H1 (cell line): ENCODE measurements at regions not wholly inside any gene's neighbourhood (a gene's known extent, or its start where the extent isn't known, plus 50 kb on each side); places are given as distances from the start of the nearest gene placed in this dataset.

ENCODE experiments used
- CTCF ChIA-PET: fragments of 300-600 bp; sonication (Branson Sonifier 250); formaldehyde crosslinking; loops from one replicate; lab custom pipeline; 2021; ENCODE audit not compliant: partially characterized antibody; lab: Charles Lee
- POLR2A ChIA-PET: fragments of 300-600 bp; sonication (Branson Sonifier 250); formaldehyde crosslinking; loops from one replicate; lab custom pipeline; 2021; ENCODE audit warnings: inconsistent platforms; ENCODE audit not compliant: partially characterized antibody; lab: Charles Lee
- DNase-seq, 2 experiments: peaks; one replicate each; pipeline versions ENCODE4 v3.0.0 to v3.0.0-alpha.2; 2010 to 2022; ENCODE audit warnings: low spot score in 2 of 2, low read depth in 1 of 2, mixed read lengths in 1 of 2
- FAIRE-seq: peaks from 2 replicates; lab custom pipeline; 2011; peaks lifted over from hg19 to GRCh38; lab: Jason Lieb, UNC
- H2AFZ ChIP-seq: 2 replicates; pipeline ENCODE4 v1.8.1; 2012; ENCODE audit warnings: low read length, inconsistent platforms
- H2AK5ac ChIP-seq: 2 replicates; pipeline ENCODE4 v1.6.1; 2013; ENCODE audit warnings: low read depth, low read length
- H2BK120ac ChIP-seq: replicated peaks from 2 replicates; pipeline ENCODE3; 2013; ENCODE audit warnings: low read depth, low read length, inconsistent platforms
- H2BK12ac ChIP-seq: 2 replicates; pipeline ENCODE4 v1.6.1; 2013; ENCODE audit warnings: low read depth, low read length
- H2BK15ac ChIP-seq: 2 replicates; pipeline ENCODE4 v1.6.1; 2013; ENCODE audit warnings: low read length
- H2BK20ac ChIP-seq: 2 replicates; pipeline ENCODE4 v1.6.1; 2013; ENCODE audit warnings: low read length
- H2BK5ac ChIP-seq: 2 replicates; pipeline ENCODE4 v1.6.1; 2013; ENCODE audit warnings: low read depth, low read length
- H3K14ac ChIP-seq: 2 replicates; pipeline ENCODE4 v1.6.1; 2013; ENCODE audit warnings: inconsistent platforms; ENCODE audit not compliant: insufficient read length
- H3K18ac ChIP-seq: 2 replicates; pipeline ENCODE4 v1.6.1; 2013; ENCODE audit warnings: low read length; ENCODE audit errors: extremely low read depth
- H3K23ac ChIP-seq: 2 replicates; pipeline ENCODE4 v1.6.1; 2013; ENCODE audit warnings: inconsistent platforms; ENCODE audit not compliant: insufficient read length
- H3K23me2 ChIP-seq: 2 replicates; pipeline ENCODE4 v1.6.1; 2013; ENCODE audit warnings: low read depth, low read length
- H3K27ac ChIP-seq: 2 replicates; pipeline ENCODE4 v1.6.1; 2011; ENCODE audit warnings: low read depth, low read length, inconsistent platforms
- H3K27me3 ChIP-seq, 4 experiments: replicated peaks in 1 of 4; 1 replicate in 1 of 4; 2 replicates in 3 of 4; pipeline versions ENCODE4 v1.6.1 to v1.8.1; 2011 to 2013; ENCODE audit warnings: low read length in 3 of 4, mild to moderate bottlenecking in 3 of 4, inconsistent platforms in 2 of 4, mixed read lengths in 2 of 4, moderate library complexity in 1 of 4; ENCODE audit not compliant: control insufficient read depth in 3 of 4, insufficient read depth in 3 of 4; ENCODE audit errors: extremely low read depth in 1 of 4
- H3K36me3 ChIP-seq, 4 experiments: 2 replicates each; pipeline versions ENCODE4 v1.6.1 to v1.8.1; 2011 to 2013; ENCODE audit warnings: mild to moderate bottlenecking in 4 of 4, low read length in 3 of 4, moderate library complexity in 2 of 4, control low read depth in 1 of 4, inconsistent platforms in 1 of 4; ENCODE audit not compliant: insufficient read depth in 4 of 4, control insufficient read depth in 2 of 4
- H3K4ac ChIP-seq: replicated peaks from 2 replicates; pipeline ENCODE3; 2013; ENCODE audit warnings: low read length, low read depth, mixed read lengths, inconsistent platforms; ENCODE audit not compliant: insufficient read length
- H3K4me1 ChIP-seq, 4 experiments: replicated peaks in 1 of 4; 1 replicate in 1 of 4; 2 replicates in 3 of 4; pipeline versions ENCODE4 v1.6.1 to v1.8.1; 2011 to 2013; ENCODE audit warnings: low read length in 3 of 4, inconsistent platforms in 2 of 4, mixed read lengths in 1 of 4; ENCODE audit not compliant: insufficient read depth in 4 of 4, control insufficient read depth in 3 of 4
- H3K4me2 ChIP-seq, 2 experiments: 2 replicates each; pipeline versions ENCODE4 v1.6.1 to v1.8.1; 2011 to 2013; ENCODE audit warnings: low read depth in 2 of 2, low read length in 2 of 2, control low read depth in 1 of 2, inconsistent platforms in 1 of 2, mild to moderate bottlenecking in 1 of 2; ENCODE audit not compliant: insufficient read depth in 1 of 2
- H3K4me3 ChIP-seq, 4 experiments: fragments of 200-600, 300-600 bp in 1 of 4; sonication (generic), shearing (Covaris generic), sonication (Bioruptor Twin) in 1 of 4; 2 replicates each; pipeline versions ENCODE4 v1.5.1 to v1.8.1; 2011 to 2016; ENCODE audit warnings: low read length in 4 of 4, low read depth in 3 of 4, control low read depth in 2 of 4, inconsistent platforms in 2 of 4, mild to moderate bottlenecking in 2 of 4, mixed read lengths in 1 of 4, moderate library complexity in 1 of 4; ENCODE audit not compliant: insufficient read depth in 2 of 4; ENCODE audit errors: extremely low read depth in 1 of 4
- H3K56ac ChIP-seq: replicated peaks from 2 replicates; pipeline ENCODE3; 2013; ENCODE audit warnings: low read depth, mild to moderate bottlenecking, mixed read lengths, low read length, inconsistent platforms; ENCODE audit not compliant: insufficient read length
- H3K79me1 ChIP-seq: 2 replicates; pipeline ENCODE4 v1.6.1; 2013; ENCODE audit warnings: low read depth, low read length, control low read depth
- H3K79me2 ChIP-seq, 2 experiments: 2 replicates each; pipeline versions ENCODE4 v1.6.1 to v1.8.1; 2012 to 2013; ENCODE audit warnings: low read length in 2 of 2, mild to moderate bottlenecking in 2 of 2, inconsistent platforms in 1 of 2; ENCODE audit not compliant: insufficient read depth in 2 of 2, control insufficient read depth in 1 of 2
- H3K9ac ChIP-seq, 4 experiments: replicated peaks in 1 of 4; 1 replicate in 1 of 4; 2 replicates in 3 of 4; pipeline versions ENCODE4 v1.6.1 to v1.8.1; 2011 to 2013; ENCODE audit warnings: low read depth in 3 of 4, low read length in 3 of 4, control low read depth in 2 of 4, mild to moderate bottlenecking in 2 of 4, moderate library complexity in 2 of 4, inconsistent platforms in 1 of 4; ENCODE audit errors: extremely low read depth in 1 of 4
- H3K9me3 ChIP-seq, 2 experiments: 2 replicates each; pipeline versions ENCODE4 v1.6.1 to v1.8.1; 2012 to 2013; ENCODE audit warnings: mild to moderate bottlenecking in 2 of 2, moderate library complexity in 2 of 2, control low read depth in 1 of 2, inconsistent platforms in 1 of 2, low read depth in 1 of 2, low read length in 1 of 2, mixed read lengths in 1 of 2; ENCODE audit not compliant: insufficient read depth in 2 of 2
- H4K20me1 ChIP-seq, 2 experiments: replicated peaks in 1 of 2; 2 replicates each; pipeline versions ENCODE3 to v1.8.1; 2011 to 2013; ENCODE audit warnings: inconsistent platforms in 2 of 2, low read length in 2 of 2, mild to moderate bottlenecking in 1 of 2; ENCODE audit not compliant: insufficient read depth in 2 of 2, control insufficient read depth in 1 of 2
- H4K5ac ChIP-seq: 2 replicates; pipeline ENCODE4 v1.6.1; 2013; ENCODE audit warnings: low read length, low read depth, mixed read lengths, inconsistent platforms; ENCODE audit not compliant: insufficient read length
- H4K8ac ChIP-seq: 2 replicates; pipeline ENCODE4 v1.8.0; 2013; ENCODE audit warnings: mild to moderate bottlenecking, moderate library complexity, low read length, inconsistent platforms; ENCODE audit not compliant: insufficient read depth; ENCODE audit errors: extremely low read depth
- H4K91ac ChIP-seq: replicated peaks from 2 replicates; pipeline ENCODE3; 2013; ENCODE audit warnings: low read length, mixed read lengths, inconsistent platforms; ENCODE audit not compliant: insufficient read length
- CEBPB ChIP-seq: IDR thresholded peaks from 2 replicates; pipeline ENCODE4 v1.6.1; 2012; ENCODE audit warnings: low read depth, low read length
- CTCF ChIP-seq, 3 experiments: IDR thresholded peaks; 1 replicate in 2 of 3; 2 replicates in 1 of 3; pipeline versions ENCODE4 v1.5.1 to v1.6.1; 2011; ENCODE audit warnings: low read length in 3 of 3, mild to moderate bottlenecking in 3 of 3, inconsistent platforms in 2 of 3, low read depth in 1 of 3, moderate library complexity in 1 of 3; ENCODE audit not compliant: insufficient read depth in 1 of 3; ENCODE audit errors: control extremely low read depth in 1 of 3
- EGR1 ChIP-seq: IDR thresholded peaks from 2 replicates; pipeline ENCODE4 v1.6.1; 2011; ENCODE audit warnings: low read depth, low read length, borderline replicate concordance
- EP300 ChIP-seq, 2 experiments: IDR thresholded peaks; 1 replicate in 1 of 2; 2 replicates in 1 of 2; pipeline ENCODE4 v1.6.1; 2011 to 2012; ENCODE audit warnings: low read depth in 2 of 2, low read length in 2 of 2, mild to moderate bottlenecking in 2 of 2, borderline replicate concordance in 1 of 2, inconsistent platforms in 1 of 2, moderate library complexity in 1 of 2
- HDAC2 ChIP-seq, 2 experiments: fragments of 300-600 bp in 1 of 2; sonication (generic) in 1 of 2; IDR thresholded peaks; 2 replicates each; pipeline ENCODE4 v1.6.1; 2011 to 2012; ENCODE audit warnings: low read depth in 2 of 2, low read length in 2 of 2, mild to moderate bottlenecking in 2 of 2, moderate library complexity in 2 of 2, borderline replicate concordance in 1 of 2, inconsistent platforms in 1 of 2
- HDAC6 ChIP-seq: IDR thresholded peaks from one replicate; pipeline ENCODE4 v1.7.1; 2012; ENCODE audit warnings: low read depth, mild to moderate bottlenecking, inconsistent platforms, low read length, moderate library complexity
- JUND ChIP-seq: IDR thresholded peaks from 2 replicates; pipeline ENCODE4 v1.6.1; 2011; ENCODE audit warnings: mild to moderate bottlenecking, improper control_type of control experiment, low read length
- MAFK ChIP-seq: IDR thresholded peaks from 2 replicates; pipeline ENCODE4 v1.6.1; 2012; ENCODE audit warnings: low read depth, mild to moderate bottlenecking, improper control_type of control experiment, low read length
- PHF8 ChIP-seq: fragments of 200-600 bp; sonication (generic); conservative IDR thresholded peaks from 2 replicates; pipeline ENCODE4 v1.7.1; 2012; ENCODE audit warnings: low read depth, mild to moderate bottlenecking, inconsistent platforms, low read length, moderate library complexity
- TCF12 ChIP-seq: IDR thresholded peaks from 2 replicates; pipeline ENCODE4 v1.6.1; 2011; ENCODE audit warnings: low read depth, mild to moderate bottlenecking, low read length
- WGBS, 2 experiments: shearing (Covaris generic) in 1 of 2; methylation state at CpG; one replicate each; pipeline versions ENCODE4 v1.1.6 to v1.1.7; 2013 to 2015; ENCODE audit warnings: low lambda C conversion rate in 2 of 2, mixed read lengths in 2 of 2, inconsistent platforms in 1 of 2, low coverage in 1 of 2, missing lambda C conversion rate in 1 of 2; ENCODE audit not compliant: insufficient replicate concordance in 2 of 2, insufficient coverage in 1 of 2, insufficient read length in 1 of 2; ENCODE audit errors: extremely low coverage in 1 of 2, missing lambda C conversion rate in 1 of 2; 5-methylcytosine and 5-hydroxymethylcytosine counted together

GRCh38 chr12:77645966-77646598 lies 184.6 kb upstream of the NAV3 start:
- Histone ChIP-seq H3K79me1 (no peaks in the 10 kb centered on the region), H3K4me1 (peaks cover 0 to 9% (median 5%) of the 10 kb centered on the region in 4 experiments; a peak in 3 of 7 replicates), H2AFZ (peak overlapping the region; percentile 89), H2AK5ac (no peak overlapping the region), H3K27me3 (no peaks in the 10 kb centered on the region), H2BK120ac (no peak overlapping the region), H3K36me3 (no peaks in the 10 kb centered on the region), H3K79me2 (no peaks in the 10 kb centered on the region), H2BK20ac (0 out of 2 replicates have a peak overlapping the region, but pooled peaks have one; percentile 74), H3K4me2 (peak overlapping the region; percentile 29 to 42), H4K5ac (no peak overlapping the region), H4K8ac (no peak overlapping the region), H3K56ac (no peak overlapping the region), H2BK5ac (peak overlapping the region; percentile 62; the same call in 1 of the 2 replicates), H3K23me2 (no peaks in the 10 kb centered on the region), H3K14ac (no peak overlapping the region), H4K20me1 (no peaks in the 10 kb centered on the region), H4K91ac (no peak overlapping the region), H3K23ac (no peak overlapping the region), H2BK12ac (peak overlapping the region; percentile 45), H3K27ac (peak overlapping the region; percentile 23; the same call in 1 of the 2 replicates), H2BK15ac (no peak overlapping the region), H3K9me3 (no peaks in the 10 kb centered on the region), H3K4me3 (peak overlapping the region in 1 of 4 experiments; percentile 23; a peak in 1 of 8 replicates), H3K18ac (peak overlapping the region; percentile 42; the same call in 1 of the 2 replicates), H3K9ac (no peak overlapping the region), H3K4ac (no peak overlapping the region)
- ChIA-PET CTCF (interaction anchor here (0.6 to 2.1 kb wide), 5 partner anchors 31 to 444 kb away, joined by 3 to 7 read pairs (median 5); no protein-coding TSS in a partner anchor), POLR2A (no interaction called here)
- WGBS, 2 experiments: 37% methylated on average over 5 of the region's 5 CpGs; no CpG with 5 or more reads in 1 of the 2 experiments
- DNase-seq (no peak), FAIRE-seq (peak; percentile 45)
- no peak for TF ChIP-seq EGR1
- no peak for TF ChIP-seq CTCF (IDR thresholded peaks at IDR 0.05; ENCODE audit: control extremely low read depth in 1 of 3, insufficient read depth in 1 of 3, low read depth in 1 of 3, low read length in 3 of 3)
- no peak for TF ChIP-seq PHF8
- no peak for TF ChIP-seq TCF12
- TF ChIP-seq HDAC6: no peak
- no peak for TF ChIP-seq EP300 (IDR thresholded peaks at IDR 0.05; ENCODE audit: borderline replicate concordance in 1 of 2, low read depth in 2 of 2, low read length in 2 of 2)
- TF ChIP-seq MAFK: no peak
- TF ChIP-seq CEBPB: no peak
- no peak for TF ChIP-seq HDAC2 (IDR thresholded peaks at IDR 0.05; ENCODE audit: borderline replicate concordance in 1 of 2, low read depth in 2 of 2, low read length in 2 of 2)
- no peak for TF ChIP-seq JUND
